H9 (cell line): ENCODE measurements at regions not wholly inside any gene's neighbourhood (a gene's known extent, or its start where the extent isn't known, plus 50 kb on each side); places are given as distances from the start of the nearest gene placed in this dataset.

ENCODE experiments used
- DNase-seq: peaks from one replicate; pipeline ENCODE4 v3.0.0-alpha.2; 2017
- H2AFZ ChIP-seq: one replicate; pipeline ENCODE4 v1.6.1; 2013; ENCODE audit warnings: mild to moderate bottlenecking, low read length, control low read depth, moderate library complexity
- H2AK5ac ChIP-seq: 2 replicates; pipeline ENCODE4 v1.6.1; 2013; ENCODE audit warnings: low read length, control low read depth, mixed read lengths; ENCODE audit not compliant: insufficient read length
- H2BK120ac ChIP-seq: one replicate; pipeline ENCODE4 v1.6.1; 2013; ENCODE audit warnings: low read depth, mild to moderate bottlenecking, low read length, control low read depth, inconsistent platforms; ENCODE audit not compliant: poor library complexity, severe bottlenecking
- H2BK12ac ChIP-seq: 2 replicates; pipeline ENCODE4 v1.6.1; 2013; ENCODE audit warnings: low read length, control low read depth, mixed read lengths, low read depth; ENCODE audit not compliant: insufficient read length
- H2BK15ac ChIP-seq: 2 replicates; pipeline ENCODE4 v1.6.1; 2013; ENCODE audit warnings: low read depth, low read length, control low read depth
- H2BK20ac ChIP-seq: one replicate; pipeline ENCODE4 v1.6.1; 2013; ENCODE audit warnings: low read depth, mild to moderate bottlenecking, low read length, control low read depth, inconsistent platforms; ENCODE audit not compliant: poor library complexity, severe bottlenecking
- H2BK5ac ChIP-seq: 2 replicates; pipeline ENCODE4 v1.6.1; 2013; ENCODE audit warnings: low read length, control low read depth, mixed read lengths; ENCODE audit not compliant: insufficient read length
- H3K14ac ChIP-seq: 2 replicates; pipeline ENCODE4 v1.6.1; 2013; ENCODE audit warnings: low read length, control low read depth; ENCODE audit not compliant: insufficient read depth
- H3K18ac ChIP-seq: 2 replicates; pipeline ENCODE4 v1.6.1; 2013; ENCODE audit warnings: low read depth, mild to moderate bottlenecking, mixed read lengths, low read length, control low read depth; ENCODE audit not compliant: insufficient read length
- H3K23ac ChIP-seq: 2 replicates; pipeline ENCODE4 v1.6.1; 2013; ENCODE audit warnings: low read length, control low read depth, mixed read lengths, low read depth; ENCODE audit not compliant: insufficient read length
- H3K23me2 ChIP-seq: 2 replicates; pipeline ENCODE4 v1.6.1; 2013; ENCODE audit warnings: low read depth, mild to moderate bottlenecking, mixed read lengths, low read length, control low read depth; ENCODE audit not compliant: insufficient read length, poor library complexity, severe bottlenecking
- H3K27ac ChIP-seq: 2 replicates; pipeline ENCODE4 v1.5.1; 2013; ENCODE audit warnings: low read length, control low read depth, mixed read lengths, low read depth; ENCODE audit not compliant: insufficient read length
- H3K27me3 ChIP-seq: 2 replicates; pipeline ENCODE4 v1.6.1; 2013; ENCODE audit warnings: low read length, control low read depth, inconsistent platforms; ENCODE audit not compliant: insufficient read depth
- H3K4ac ChIP-seq: 2 replicates; pipeline ENCODE4 v1.6.1; 2013; ENCODE audit warnings: low read depth, mild to moderate bottlenecking, control low read depth, inconsistent platforms, low read length, moderate library complexity
- H3K4me1 ChIP-seq: 2 replicates; pipeline ENCODE4 v1.6.1; 2013; ENCODE audit warnings: low read length, control low read depth, inconsistent platforms; ENCODE audit not compliant: insufficient read depth
- H3K4me2 ChIP-seq: 2 replicates; pipeline ENCODE4 v1.6.1; 2013; ENCODE audit warnings: low read length, control low read depth, mixed read lengths; ENCODE audit not compliant: insufficient read length, insufficient read depth
- H3K56ac ChIP-seq: 2 replicates; pipeline ENCODE4 v1.6.1; 2013; ENCODE audit warnings: low read depth, mild to moderate bottlenecking, mixed read lengths, low read length, control low read depth; ENCODE audit not compliant: insufficient read length
- H3K79me1 ChIP-seq: 2 replicates; pipeline ENCODE4 v1.6.1; 2013; ENCODE audit warnings: low read depth, mild to moderate bottlenecking, moderate library complexity, low read length, control low read depth, inconsistent platforms; ENCODE audit not compliant: insufficient read depth, poor library complexity, severe bottlenecking
- H3K79me2 ChIP-seq: 2 replicates; pipeline ENCODE4 v1.6.1; 2013; ENCODE audit warnings: low read length, control low read depth, inconsistent platforms; ENCODE audit not compliant: insufficient read depth
- H3K9ac ChIP-seq: 2 replicates; pipeline ENCODE4 v1.6.1; 2013; ENCODE audit warnings: low read length, control low read depth, mixed read lengths; ENCODE audit not compliant: insufficient read length; ENCODE audit errors: extremely low read depth
- H3K9me3 ChIP-seq: one replicate; pipeline ENCODE4 v1.6.1; 2013; ENCODE audit warnings: low read depth, low read length, inconsistent platforms; ENCODE audit not compliant: control insufficient read depth
- H3T11ph ChIP-seq: one replicate; pipeline ENCODE4 v1.6.1; 2013; ENCODE audit warnings: mild to moderate bottlenecking, low read length, control low read depth, inconsistent platforms
- H4K20me1 ChIP-seq: one replicate; pipeline ENCODE4 v1.6.1; 2013; ENCODE audit not compliant: control insufficient read depth, insufficient read length, insufficient read depth
- H4K5ac ChIP-seq: 2 replicates; pipeline ENCODE4 v1.6.1; 2013; ENCODE audit warnings: low read depth, mild to moderate bottlenecking, mixed read lengths, low read length, control low read depth; ENCODE audit not compliant: insufficient read length
- H4K8ac ChIP-seq: replicated peaks from 2 replicates; pipeline ENCODE4 v1.6.1; 2013; ENCODE audit warnings: low read length, control low read depth, mixed read lengths, low read depth; ENCODE audit not compliant: insufficient read length
- H4K91ac ChIP-seq: 2 replicates; pipeline ENCODE4 v1.6.1; 2013; ENCODE audit warnings: low read depth, mild to moderate bottlenecking, moderate library complexity, mixed read lengths, low read length, control low read depth; ENCODE audit not compliant: insufficient read length
- H3K27ac Mint-ChIP-seq, 3 experiments: 2 replicates in 2 of 3; 3 replicates in 1 of 3; pipeline ENCODE4 v1.8.0; 2020 to 2021; ENCODE audit warnings: mixed read lengths in 3 of 3, mild to moderate bottlenecking in 1 of 3, moderate library complexity in 1 of 3
- H3K27me3 Mint-ChIP-seq: 2 replicates; pipeline ENCODE4 v1.8.0; 2021; ENCODE audit warnings: low read depth, mild to moderate bottlenecking, moderate library complexity, mixed read lengths
- H3K36me3 Mint-ChIP-seq, 3 experiments: 2 replicates in 2 of 3; 3 replicates in 1 of 3; pipeline ENCODE4 v1.8.0; 2020 to 2021; ENCODE audit warnings: low read depth in 3 of 3, mixed read lengths in 3 of 3; ENCODE audit not compliant: insufficient read depth in 1 of 3
- H3K4me1 Mint-ChIP-seq, 2 experiments: 2 replicates each; pipeline ENCODE4 v1.8.0; 2020; ENCODE audit warnings: mixed read lengths in 2 of 2
- H3K4me3 Mint-ChIP-seq, 2 experiments: 2 replicates in 1 of 2; 3 replicates in 1 of 2; pipeline ENCODE4 v1.8.0; 2020 to 2021; ENCODE audit warnings: mild to moderate bottlenecking in 2 of 2, mixed read lengths in 2 of 2, moderate library complexity in 1 of 2
- H3K9me3 Mint-ChIP-seq, 2 experiments: 2 replicates in 1 of 2; 3 replicates in 1 of 2; pipeline ENCODE4 v1.8.0; 2020; ENCODE audit warnings: mild to moderate bottlenecking in 2 of 2, mixed read lengths in 2 of 2, moderate library complexity in 1 of 2
- WGBS: extraction: QIAGEN DNeasy Blood & Tissue Kit; methylation state at CpG from one replicate; pipeline ENCODE4 v1.1.7; 2013; ENCODE audit warnings: missing lambda C conversion rate, low lambda C conversion rate, mixed read lengths; ENCODE audit not compliant: insufficient read length; ENCODE audit errors: extremely low coverage; 5-methylcytosine and 5-hydroxymethylcytosine counted together
- TF ChIP-seq, protein P1 (sequence below): fragments of 200-600 bp; sonication (generic); conservative IDR thresholded peaks from 3 replicates; pipeline ENCODE4 v1.8.0; 2021; ENCODE audit warnings: antibody characterized with exemption, mild to moderate bottlenecking

GRCh38 chr2:43111788-43112554 lies 114.4 kb downstream of the ZFP36L2 start:
- H3K14ac ChIP-seq, result no peak overlapping the region; the same call in 1 of the 2 replicates
- no peak overlapping the region for H3K4ac ChIP-seq
- no peak overlapping the region for H2BK5ac ChIP-seq
- Mint-ChIP-seq H3K4me3 (no peak overlapping the region), H3K27ac (no peak overlapping the region), H3K27me3 (peaks cover 2% of the 10 kb centered on the region), H3K9me3 (no peaks in the 10 kb centered on the region; a peak in 1 of 5 replicates), H3K36me3 (no peaks in the 10 kb centered on the region; a peak in 1 of 7 replicates), H3K4me1 (peaks cover 28 to 34% of the 10 kb centered on the region in 2 experiments)
- no peaks in the 10 kb centered on the region for H4K20me1 ChIP-seq
- H3K18ac ChIP-seq, result no peak overlapping the region
- H2AFZ ChIP-seq, result no peak overlapping the region
- no peak for DNase-seq
- no peaks in the 10 kb centered on the region for H3K79me1 ChIP-seq
- H3K27me3 ChIP-seq, result no peaks in the 10 kb centered on the region
- no peak overlapping the region for H3T11ph ChIP-seq
- no peak overlapping the region for H3K56ac ChIP-seq
- no peaks in the 10 kb centered on the region for H3K79me2 ChIP-seq
- no peak overlapping the region for H2BK20ac ChIP-seq
- H3K23ac ChIP-seq, result no peak overlapping the region
- no peaks in the 10 kb centered on the region for H3K23me2 ChIP-seq
- H2BK12ac ChIP-seq, result no peak overlapping the region
- H2BK15ac ChIP-seq, result no peak overlapping the region
- no peak overlapping the region for H2BK120ac ChIP-seq
- H4K8ac ChIP-seq, result no peak overlapping the region
- TF ChIP-seq, protein P1, sequence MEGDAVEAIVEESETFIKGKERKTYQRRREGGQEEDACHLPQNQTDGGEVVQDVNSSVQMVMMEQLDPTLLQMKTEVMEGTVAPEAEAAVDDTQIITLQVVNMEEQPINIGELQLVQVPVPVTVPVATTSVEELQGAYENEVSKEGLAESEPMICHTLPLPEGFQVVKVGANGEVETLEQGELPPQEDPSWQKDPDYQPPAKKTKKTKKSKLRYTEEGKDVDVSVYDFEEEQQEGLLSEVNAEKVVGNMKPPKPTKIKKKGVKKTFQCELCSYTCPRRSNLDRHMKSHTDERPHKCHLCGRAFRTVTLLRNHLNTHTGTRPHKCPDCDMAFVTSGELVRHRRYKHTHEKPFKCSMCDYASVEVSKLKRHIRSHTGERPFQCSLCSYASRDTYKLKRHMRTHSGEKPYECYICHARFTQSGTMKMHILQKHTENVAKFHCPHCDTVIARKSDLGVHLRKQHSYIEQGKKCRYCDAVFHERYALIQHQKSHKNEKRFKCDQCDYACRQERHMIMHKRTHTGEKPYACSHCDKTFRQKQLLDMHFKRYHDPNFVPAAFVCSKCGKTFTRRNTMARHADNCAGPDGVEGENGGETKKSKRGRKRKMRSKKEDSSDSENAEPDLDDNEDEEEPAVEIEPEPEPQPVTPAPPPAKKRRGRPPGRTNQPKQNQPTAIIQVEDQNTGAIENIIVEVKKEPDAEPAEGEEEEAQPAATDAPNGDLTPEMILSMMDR, result no peak
- no peaks in the 10 kb centered on the region; the same call in 1 of the 2 replicates for H3K4me1 ChIP-seq
- no peak overlapping the region for H4K91ac ChIP-seq
- H3K9ac ChIP-seq, result no peak overlapping the region
- H3K27ac ChIP-seq, result no peak overlapping the region
- H3K4me2 ChIP-seq, result no peak overlapping the region
- no peak overlapping the region for H2AK5ac ChIP-seq
- no CpG with 5 or more reads among the region's 7 CpGs for WGBS
- H3K9me3 ChIP-seq, result no peaks in the 10 kb centered on the region
- H4K5ac ChIP-seq, result no peak overlapping the region
